NCI-H524 (cell line): ENCODE measurements at regions not wholly inside any gene's neighbourhood (a gene's known extent, or its start where the extent isn't known, plus 50 kb on each side); places are given as distances from the start of the nearest gene placed in this dataset.

ENCODE experiments used
- DNase-seq, 2 experiments: peaks; one replicate each; lab custom pipeline; 2025; lab: John Stamatoyannopoulos, UW

DNA sequence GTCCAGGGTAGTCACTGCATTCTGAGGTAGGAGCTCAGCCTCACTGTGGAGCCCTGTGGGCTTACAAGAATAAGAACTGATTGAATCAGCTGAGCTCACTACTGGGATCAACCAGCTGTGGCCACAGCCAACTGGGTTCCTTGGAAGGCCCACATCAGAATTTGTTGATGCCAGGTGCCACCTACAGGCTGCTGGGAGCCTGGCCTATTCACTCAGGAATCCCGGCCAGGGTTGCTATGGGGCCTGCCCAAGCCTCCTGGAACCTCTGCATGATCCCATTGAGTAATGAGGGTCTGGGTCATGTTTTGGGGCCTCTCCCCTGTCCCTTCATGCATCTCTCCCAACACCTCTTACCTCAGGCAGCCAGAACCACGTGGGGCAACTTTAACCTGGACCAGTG is 53.9 kb upstream of the KIAA1210 start:
- DNase-seq: peak in 1 of 2 experiments; percentile 37

DNA sequence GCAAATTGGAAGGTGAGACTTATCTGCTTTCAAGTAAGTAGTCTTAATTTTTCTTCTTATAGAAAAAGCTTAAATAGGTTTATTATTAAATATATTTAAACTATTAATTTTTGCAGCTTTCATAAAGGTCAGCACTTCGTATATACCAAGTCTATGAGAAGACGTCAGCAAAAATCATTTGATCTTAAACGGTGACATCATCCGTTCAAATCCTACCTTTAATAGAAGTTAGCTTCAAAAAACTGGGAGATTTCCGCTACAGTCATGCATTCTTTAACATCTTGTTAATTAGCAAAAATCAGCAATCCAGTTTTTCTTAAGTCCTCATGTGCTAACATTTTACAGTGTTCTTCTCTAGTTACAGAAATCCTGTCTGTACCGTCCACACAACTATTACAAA is 49.9 kb upstream of the PGRMC1 start:
- DNase-seq: no peak
